SK-MEL-5 (cell line): ENCODE measurements at regions not wholly inside any gene's neighbourhood (a gene's known extent, or its start where the extent isn't known, plus 50 kb on each side); places are given as distances from the start of the nearest gene placed in this dataset.
"Not testable (repeated sequence)": the region's sequence is repeated elsewhere in the genome, so short reads cannot be mapped to it uniquely, and the experiment has no call there.

ENCODE experiments used
- DNase-seq: peaks from one replicate; pipeline ENCODE4 v3.0.0-alpha.2; 2016; ENCODE audit warnings: low read depth, low spot score
- in situ Hi-C: cut with HindIII; loops from 2 replicates; pipeline ENCODE4 v1.10.0; 2016; ENCODE audit warnings: low sequenced_read_pairs, high pct_unique_total_duplicates, low pct_unique_long_range_greater_than_20kb

DNA sequence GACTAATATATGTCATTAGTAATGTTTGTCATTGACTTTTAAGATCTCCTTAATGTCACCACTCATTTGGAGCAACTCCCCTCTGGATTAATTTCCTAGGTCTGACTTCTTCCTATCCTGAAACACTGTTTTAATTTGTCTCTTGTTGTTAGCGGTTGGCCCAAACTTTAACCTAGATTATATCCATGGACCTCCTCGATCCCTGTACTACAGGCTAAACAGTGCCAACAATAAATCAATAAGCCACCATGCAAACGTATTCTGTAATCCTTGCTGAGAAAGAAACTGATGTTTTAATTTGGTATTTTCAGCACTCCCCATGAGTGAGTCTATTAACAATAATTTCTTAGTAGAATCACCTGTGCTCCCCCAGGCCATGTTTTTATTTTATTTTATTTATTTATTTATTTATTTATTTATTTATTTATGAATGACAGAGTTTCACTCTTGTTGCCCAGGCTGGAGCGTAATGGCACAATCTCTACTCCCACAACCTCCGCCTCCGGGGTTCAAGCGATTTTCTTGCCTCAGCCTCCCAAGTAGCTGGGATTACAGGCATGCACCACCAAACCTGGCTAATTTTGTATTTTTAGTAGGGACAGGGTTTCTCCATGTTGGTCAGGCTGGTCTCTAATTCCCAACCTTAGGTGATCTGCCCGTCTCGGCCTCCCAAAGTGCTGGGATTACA lies 204.1 kb downstream of the IL15 start:
- DNase-seq, result no peak
- in situ Hi-C loops, result no loop called here

DNA sequence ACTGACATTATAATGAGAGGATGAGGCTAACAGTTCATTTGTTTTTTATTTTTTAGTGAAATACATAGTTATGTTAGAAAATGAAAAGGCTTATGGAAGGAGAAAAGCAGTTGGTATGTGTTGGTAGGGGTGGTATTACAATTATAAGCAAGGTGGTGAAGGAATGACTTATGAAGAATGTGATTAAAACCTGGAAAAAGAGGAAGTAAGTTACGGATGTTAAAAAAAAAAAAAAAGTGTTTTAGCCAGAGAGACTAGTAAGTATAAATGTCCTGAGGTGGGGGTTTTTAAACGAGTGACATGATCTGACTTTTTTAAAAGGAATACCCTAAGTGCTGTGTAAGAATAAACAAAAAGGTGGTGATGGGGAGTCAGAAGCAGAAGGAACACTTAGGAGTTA lies 206.8 kb downstream of the IL15 start:
- no peak for DNase-seq
- in situ Hi-C loops, result no loop called here

DNA sequence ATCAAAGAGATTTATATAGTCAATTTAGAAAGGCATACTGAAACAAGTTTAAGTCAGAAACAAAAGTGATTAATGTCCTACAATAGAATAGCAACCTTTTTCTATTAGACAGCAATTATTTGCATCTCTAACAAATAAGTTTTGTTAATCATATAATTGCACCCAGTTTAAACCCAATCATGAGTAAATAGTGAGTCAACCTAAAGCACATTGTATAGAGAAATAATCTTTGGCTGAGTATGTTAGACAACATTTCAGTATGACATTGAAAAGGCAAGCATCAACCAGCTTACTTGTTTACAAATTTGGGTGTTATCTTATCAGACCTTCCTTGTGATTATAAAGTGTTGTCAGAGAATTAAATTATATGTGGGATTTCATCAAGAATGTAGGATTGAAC lies 209.5 kb downstream of the IL15 start:
- in situ Hi-C loops, result no loop called here
- DNase-seq, result no peak

DNA sequence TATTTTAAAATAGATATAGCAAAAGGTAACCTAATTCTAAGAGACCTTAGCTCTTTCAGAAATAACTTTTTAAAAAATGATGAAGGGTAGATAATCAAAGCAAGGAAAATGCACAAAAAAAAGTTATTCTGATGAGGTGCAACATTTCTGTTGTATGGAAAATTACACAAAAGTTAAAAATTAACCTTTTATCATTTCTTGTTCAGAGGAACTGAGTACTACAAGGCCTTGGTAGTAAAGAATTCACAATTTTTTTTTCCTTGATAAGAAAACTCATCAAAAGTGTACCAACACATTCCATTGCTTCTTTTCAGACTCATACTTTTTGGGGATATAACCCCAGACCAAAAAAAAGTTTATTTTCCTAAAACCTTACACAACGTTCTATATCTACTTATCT lies 213.0 kb downstream of the IL15 start:
- DNase-seq, result no peak
- in situ Hi-C loops, result no loop called here

DNA sequence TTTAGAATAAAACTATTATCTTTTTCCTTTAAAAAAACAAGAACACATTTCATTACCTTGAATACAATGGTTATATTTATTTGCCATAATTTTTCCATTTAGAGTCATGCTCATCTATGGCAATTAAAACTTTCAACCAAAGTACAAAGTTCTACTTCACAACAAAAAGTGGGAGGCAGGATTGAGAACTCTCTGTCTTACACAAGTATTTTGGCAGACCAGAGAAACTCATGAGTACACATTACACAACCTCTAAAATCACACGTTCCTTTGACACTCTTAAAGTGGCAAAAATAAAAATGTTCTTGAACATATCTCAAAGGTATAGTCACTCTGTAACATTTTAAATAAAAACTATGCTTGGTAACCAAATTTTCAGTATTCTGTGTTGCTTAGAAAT lies 213.4 kb downstream of the IL15 start:
- in situ Hi-C loops, result no loop called here

DNA sequence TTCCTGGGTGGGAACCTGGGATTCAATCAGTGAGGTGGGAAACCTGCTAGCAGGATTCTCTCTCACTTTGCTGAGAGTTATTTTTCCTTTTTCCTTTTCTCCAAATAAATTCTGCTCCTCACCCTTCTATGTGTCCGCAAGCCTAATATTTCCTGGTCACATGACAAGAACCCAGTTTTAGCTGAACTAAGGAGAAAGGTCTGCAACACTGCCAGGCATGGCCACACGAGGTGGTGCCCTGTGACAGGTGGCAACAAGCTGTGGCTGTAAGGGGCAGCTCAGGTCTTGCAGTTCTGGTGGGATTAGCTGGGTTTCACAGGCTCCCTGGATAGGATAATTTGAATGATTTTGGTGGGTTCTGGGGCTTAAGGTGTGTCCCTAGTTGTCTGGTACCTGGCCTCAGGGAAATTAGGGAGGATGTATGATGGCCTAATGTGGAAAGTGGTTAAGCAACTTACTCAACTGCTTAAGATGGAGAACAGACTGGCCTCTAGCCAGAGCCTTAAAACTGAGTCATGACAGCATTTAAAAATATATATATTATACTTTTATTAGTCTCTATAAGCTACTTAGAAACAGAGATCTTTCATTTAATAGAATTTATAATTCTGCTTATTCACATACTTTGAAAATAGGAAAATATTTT lies 215.0 kb downstream of the IL15 start:
- no peak for DNase-seq
- in situ Hi-C loops, result no loop called here

More for the DNA sequence above, 213.4 kb downstream of the IL15 start:
- no peak for DNase-seq

DNA sequence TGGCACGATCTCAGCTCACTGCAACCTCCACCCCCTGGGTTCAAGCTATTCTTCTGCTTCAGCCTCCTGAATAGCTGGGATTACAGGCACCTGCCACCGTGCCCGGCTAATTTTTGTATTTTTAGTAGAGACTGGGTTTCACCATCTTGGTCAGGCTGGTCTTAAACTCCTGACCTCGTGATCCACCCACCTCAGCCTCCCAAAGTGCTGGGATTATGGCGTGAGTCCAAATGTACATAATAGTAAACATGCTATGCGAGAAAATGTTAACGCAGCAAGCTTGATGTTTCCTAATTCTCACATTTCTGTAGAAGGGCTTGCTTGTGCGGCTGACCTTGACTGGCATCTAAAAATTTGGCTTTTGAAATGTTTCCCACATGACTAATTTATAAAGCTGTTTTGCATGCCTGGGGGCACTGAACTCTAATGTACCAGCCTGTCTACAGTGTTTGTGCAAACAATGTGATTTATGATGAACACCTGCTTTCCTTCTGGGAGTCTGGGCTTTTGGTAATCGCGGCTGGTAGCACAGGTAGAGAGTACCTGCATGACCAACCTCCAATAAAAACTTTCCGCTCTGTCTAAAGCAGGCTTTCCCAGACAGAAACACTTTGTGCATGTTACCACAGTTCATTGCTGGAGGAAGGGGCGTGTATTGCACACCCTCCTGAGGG lies 216.8 kb downstream of the IL15 start:
- DNase-seq, result no peak
- in situ Hi-C loops, result no loop called here

DNA sequence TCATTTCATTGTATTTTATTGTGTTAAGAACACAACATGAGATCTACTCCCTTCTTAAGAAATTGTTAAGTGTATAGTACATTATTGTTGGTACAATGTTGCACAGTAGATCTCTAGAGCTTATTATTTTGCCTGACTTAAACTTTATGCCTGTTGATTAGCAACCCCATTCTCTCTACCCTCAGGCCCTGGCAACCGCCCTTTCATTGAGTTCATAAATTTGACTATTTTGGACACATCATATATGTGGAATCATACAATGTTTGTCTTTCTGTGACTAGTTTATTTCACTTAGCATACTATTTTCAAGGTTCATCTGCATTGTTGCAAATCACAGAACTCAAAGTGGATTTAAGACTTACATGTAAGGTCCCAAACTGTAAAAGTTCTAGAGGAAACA lies 222.1 kb downstream of the IL15 start:
- in situ Hi-C loops, result no loop called here
- no peak for DNase-seq

DNA sequence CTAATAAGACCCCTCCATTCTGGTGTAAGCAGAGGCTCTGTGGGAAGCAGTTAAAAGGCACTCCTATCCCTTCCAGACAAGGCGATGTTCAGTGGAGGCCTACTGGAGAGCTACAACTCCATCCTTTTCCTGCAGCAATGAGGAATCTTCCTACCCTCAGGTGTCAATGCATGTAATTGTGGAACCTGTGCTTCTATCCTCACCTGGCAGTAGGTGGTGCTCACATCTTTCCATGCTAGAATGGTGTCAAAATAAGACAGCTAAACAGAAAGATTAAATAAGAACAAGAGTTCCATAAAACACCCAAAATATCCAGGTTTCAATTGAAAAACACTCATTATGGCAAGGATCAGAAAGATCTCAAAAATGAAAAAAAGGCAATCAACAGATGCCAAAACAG lies 224.6 kb downstream of the IL15 start:
- in situ Hi-C loops, result no loop called here
- DNase-seq, result peak; percentile 25

DNA sequence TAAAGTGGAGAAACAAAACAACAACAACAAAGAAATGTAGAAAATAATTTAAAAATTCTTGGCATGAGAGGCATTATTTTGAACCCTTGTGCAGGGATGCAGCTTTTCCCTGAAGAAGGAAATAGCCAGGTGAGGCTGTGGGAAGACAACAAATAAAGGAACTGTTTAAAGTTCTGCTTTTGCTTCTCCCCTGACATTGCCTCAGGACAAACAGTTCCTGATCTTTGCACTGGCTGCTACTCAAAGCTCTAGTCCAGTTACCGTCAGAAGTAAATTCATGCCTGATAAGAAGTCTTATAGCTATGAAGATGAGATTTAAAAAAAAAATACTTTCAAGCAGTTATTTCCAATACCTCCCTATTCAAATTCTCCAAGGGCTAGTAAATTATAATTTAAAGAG lies 233.8 kb downstream of the IL15 start:
- in situ Hi-C loops, result no loop called here
- no peak for DNase-seq

DNA sequence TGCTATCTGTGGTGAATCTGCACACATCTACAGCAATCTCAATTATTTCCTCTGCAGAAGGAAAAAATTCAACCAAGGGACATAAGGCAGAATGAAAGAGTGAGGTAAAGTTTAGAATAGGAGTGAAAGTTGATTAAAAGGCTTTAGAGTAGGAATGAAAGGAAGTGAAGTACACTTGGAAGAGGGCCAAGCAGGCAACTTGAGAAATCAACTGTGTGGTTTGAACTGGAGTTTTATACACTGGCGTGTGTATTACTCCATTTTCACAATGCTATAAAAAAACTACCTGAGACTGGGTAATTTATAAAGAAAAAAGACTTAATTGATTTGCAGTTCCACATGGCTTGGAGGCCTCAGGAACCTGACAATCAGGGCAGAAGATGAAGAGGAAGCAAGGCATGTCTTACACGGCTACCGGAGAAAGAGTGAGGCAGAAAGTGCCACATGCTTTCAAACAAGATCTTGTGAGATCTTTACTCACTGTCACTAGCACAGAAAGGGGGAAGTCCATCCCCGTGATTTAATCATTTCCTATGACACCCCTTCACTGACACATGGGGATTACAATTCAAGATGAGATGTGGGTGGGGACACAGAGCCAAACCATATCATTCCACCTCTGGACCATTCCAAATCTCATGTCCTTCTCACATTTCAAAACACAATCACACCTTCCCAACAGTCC lies 234.8 kb downstream of the IL15 start:
- in situ Hi-C loops, result no loop called here
- DNase-seq, result no peak

DNA sequence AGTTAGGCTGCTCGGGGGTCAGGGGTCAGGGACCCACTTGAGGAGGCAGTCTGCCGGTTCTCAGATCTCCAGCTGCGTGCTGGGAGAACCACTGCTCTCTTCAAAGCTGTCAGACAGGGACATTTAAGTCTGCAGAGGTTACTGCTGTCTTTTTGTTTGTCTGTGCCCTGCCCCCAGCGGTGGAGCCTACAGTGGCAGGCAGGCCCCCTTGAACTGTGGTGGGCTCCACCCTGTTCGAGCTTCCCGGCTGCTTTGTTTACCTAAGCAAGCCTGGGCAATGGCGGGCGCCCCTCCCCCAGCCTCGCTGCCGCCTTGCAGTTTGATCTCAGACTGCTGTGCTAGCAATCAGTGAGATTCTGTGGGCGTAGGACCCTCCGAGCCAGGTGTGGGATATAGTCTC lies 246.3 kb downstream of the IL15 start:
- DNase-seq, in situ Hi-C loops: not testable (repeated sequence)

DNA sequence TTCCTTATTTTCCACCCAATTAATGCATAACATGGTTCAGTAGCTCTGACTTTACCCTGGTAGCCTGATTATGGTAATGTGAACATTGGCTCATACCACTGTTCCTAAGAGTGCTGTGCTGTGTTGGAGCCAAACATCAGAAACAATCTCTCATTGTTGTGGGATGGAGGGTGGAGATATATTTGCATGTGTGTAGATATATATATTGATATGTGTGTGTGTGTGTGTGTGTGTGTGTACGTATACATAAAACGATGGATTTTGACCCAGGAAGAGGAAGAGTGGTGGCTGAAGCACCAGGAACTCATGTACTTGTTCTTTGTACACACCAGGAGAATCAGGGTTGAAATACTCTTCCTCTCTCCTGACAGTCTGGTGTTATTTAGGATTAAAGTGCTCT lies 247.7 kb downstream of the IL15 start:
- DNase-seq, result no peak
- in situ Hi-C loops, result no loop called here

DNA sequence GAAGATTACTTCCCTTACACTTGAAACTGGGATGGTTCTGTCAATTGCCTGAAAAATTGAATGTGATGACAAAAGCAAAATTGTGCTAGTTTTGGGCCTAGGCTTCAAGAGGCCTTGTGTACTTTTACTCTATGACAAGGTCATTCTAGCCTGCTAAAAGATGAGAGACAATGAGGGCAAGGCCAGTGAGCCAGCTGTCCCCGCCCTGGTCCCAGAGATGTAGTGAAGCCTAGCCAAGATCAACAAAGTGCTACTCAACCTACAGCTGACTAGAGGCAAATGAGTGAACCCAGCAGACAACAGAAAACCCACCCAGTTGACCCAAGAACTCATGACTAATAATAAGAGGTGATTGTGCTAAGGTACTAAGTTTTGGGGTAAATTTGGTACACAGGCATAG lies 248.7 kb downstream of the IL15 start:
- DNase-seq, result no peak
- in situ Hi-C loops, result no loop called here

DNA sequence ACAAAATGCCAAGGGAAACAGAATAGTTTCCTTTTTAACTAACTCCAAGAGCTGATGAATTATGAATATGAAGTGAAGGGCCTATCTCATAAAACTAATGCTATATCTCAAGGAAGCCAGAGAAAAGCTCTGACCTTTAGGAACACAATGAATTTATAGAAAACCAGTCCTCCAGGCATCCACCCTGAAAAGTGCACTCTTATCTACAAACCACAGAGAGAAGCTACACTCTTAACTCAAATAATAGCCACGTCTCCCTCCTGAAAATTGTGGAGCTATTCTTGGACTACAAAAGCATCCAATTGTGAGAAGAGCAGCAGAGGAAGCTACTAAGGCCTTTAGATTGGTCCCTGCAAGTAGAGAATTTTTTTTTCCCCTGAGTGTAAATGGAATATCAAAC lies 253.9 kb downstream of the IL15 start:
- in situ Hi-C loops, result no loop called here
- DNase-seq, result peak; percentile 96

DNA sequence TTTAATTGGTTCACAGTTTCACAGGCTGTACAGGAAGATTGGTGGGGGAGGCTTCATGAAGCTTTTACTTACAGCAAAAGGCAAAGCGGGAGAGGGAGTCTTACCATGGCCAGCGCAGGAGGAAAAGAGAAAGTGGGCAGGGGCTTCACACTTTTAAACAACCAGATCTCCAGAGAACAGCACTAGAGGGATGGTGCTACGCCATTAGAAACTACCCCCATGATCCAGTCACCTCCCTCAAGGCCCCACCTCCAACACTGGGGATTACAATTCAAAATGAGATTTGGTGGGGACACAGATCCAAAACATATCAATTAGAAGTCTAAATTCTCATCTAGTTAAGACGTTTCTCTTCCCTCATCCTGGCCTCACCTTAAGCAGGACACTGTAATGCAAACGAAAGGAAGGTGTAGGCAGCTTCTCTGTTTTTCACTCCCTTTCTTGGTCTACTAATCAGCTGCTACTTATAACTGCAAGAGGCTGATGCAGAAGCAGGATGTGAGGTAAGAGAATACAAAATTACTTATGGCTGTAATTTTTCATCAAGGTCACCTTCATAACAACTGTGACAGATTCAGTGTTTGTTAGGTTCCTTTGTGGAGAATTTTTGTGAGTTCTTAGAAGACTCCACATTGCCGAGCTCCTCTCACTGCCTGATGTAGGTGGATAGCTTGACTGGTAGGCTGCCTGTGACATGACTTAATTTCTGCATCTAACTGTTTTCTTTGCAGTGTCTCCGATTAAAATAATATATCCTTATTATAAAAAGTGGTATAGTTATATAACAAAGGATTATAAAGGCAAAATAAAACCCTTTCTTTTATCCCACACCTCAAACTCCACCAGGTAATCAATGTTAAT lies 255.1 kb downstream of the IL15 start:
- no peak for DNase-seq
- in situ Hi-C loops, result no loop called here

DNA sequence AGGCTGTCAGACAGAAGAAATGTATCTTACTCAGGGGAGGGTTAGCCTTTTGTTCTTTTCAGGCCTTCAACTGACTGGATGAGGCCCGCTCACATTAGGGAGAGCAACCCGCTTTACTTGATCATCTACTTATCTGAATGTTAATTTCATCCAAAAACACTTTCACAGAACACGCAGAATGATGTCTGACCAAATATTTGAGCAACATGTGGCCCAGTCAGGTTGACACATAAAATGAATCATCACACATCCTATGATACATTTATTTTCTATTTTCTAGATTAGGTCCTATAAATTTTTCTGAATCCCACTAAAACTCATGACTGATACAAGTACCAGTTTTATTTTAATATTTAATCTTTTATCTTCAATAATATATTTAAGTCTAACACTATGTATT lies 260.3 kb downstream of the IL15 start:
- in situ Hi-C loops, result no loop called here
- no peak for DNase-seq

DNA sequence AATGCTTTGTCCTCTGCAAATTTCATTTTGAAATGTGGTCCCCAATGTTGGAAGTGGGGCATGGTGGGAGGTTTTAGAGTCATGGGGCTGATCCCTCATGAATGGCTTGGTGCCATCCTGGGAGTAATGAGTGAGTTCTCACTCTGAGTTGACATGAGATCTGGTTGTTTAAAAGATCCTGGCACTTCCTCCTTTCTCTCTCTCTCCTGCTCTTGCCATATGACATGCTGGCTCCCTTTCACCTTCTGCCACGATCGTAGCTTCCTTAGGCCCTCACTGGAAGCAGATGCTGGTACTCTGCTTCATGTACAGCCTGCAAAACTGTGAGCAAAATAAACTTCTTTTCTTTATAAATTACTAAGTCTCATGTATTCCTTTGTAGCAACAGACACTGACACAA lies 262.0 kb downstream of the IL15 start:
- DNase-seq, result peak; percentile 4
- in situ Hi-C loops, result no loop called here
